MM.1S (cell line): ENCODE measurements at regions not wholly inside any gene's neighbourhood (a gene's known extent, or its start where the extent isn't known, plus 50 kb on each side); places are given as distances from the start of the nearest gene placed in this dataset.

Source experiments
- DNase-seq: peaks from one replicate; pipeline ENCODE4 v3.0.0-alpha.2; 2015
- H2AFZ ChIP-seq: fragments of 300-600 bp; sonication (generic); 2 replicates; pipeline ENCODE4 v1.6.0; 2016; ENCODE audit warnings: antibody characterized with exemption, low read length
- H3F3A ChIP-seq: fragments of 300-600 bp; sonication (generic); 2 replicates; pipeline ENCODE4 v1.6.1; 2016; ENCODE audit warnings: mild to moderate bottlenecking, antibody characterized with exemption, low read length, moderate library complexity, mixed read lengths; ENCODE audit not compliant: insufficient read depth
- H3K27ac ChIP-seq: fragments of 300-600 bp; sonication (generic); 2 replicates; pipeline ENCODE4 v1.5.1; 2016; ENCODE audit warnings: mild to moderate bottlenecking, low read length
- H3K27me3 ChIP-seq: fragments of 300-600 bp; sonication (generic); replicated peaks from 2 replicates; pipeline ENCODE4 v1.6.0; 2016; ENCODE audit warnings: low read length; ENCODE audit not compliant: insufficient read depth
- H3K36me3 ChIP-seq: fragments of 300-600 bp; sonication (generic); replicated peaks from 2 replicates; pipeline ENCODE4 v1.6.1; 2016; ENCODE audit warnings: mild to moderate bottlenecking, low read length, mixed read lengths; ENCODE audit not compliant: insufficient read depth
- H3K4me1 ChIP-seq: fragments of 300-600 bp; sonication (generic); 2 replicates; pipeline ENCODE4 v1.6.1; 2016; ENCODE audit warnings: low read length, mixed read lengths
- H3K4me2 ChIP-seq: fragments of 300-600 bp; sonication (generic); 2 replicates; pipeline ENCODE4 v1.6.0; 2016; ENCODE audit warnings: low read depth, low read length
- H3K4me3 ChIP-seq: fragments of 300-600 bp; sonication (generic); 2 replicates; pipeline ENCODE4 v1.5.1; 2016; ENCODE audit warnings: low read length, mixed read lengths
- H3K79me2 ChIP-seq: fragments of 300-600 bp; sonication (generic); 2 replicates; pipeline ENCODE4 v1.6.1; 2016; ENCODE audit warnings: mixed run types, low read length, mixed read lengths
- H3K9ac ChIP-seq: fragments of 300-600 bp; sonication (generic); 2 replicates; pipeline ENCODE4 v1.6.1; 2016; ENCODE audit warnings: low read length, mixed read lengths
- H3K9me2 ChIP-seq: fragments of 300-600 bp; sonication (generic); replicated peaks from 2 replicates; pipeline ENCODE4 v1.6.1; 2016; ENCODE audit warnings: mild to moderate bottlenecking, low read length, mixed read lengths; ENCODE audit not compliant: insufficient read depth
- H3K9me3 ChIP-seq: fragments of 300-600 bp; sonication (generic); replicated peaks from 2 replicates; pipeline ENCODE4 v1.6.1; 2016; ENCODE audit warnings: mild to moderate bottlenecking, low read length, mixed read lengths; ENCODE audit not compliant: insufficient read depth
- H4K20me1 ChIP-seq: fragments of 300-600 bp; sonication (generic); 2 replicates; pipeline ENCODE4 v1.6.1; 2016; ENCODE audit warnings: mild to moderate bottlenecking, low read length, moderate library complexity, mixed read lengths; ENCODE audit not compliant: insufficient read depth
- EZH2 ChIP-seq: fragments of 300-600 bp; sonication (generic); optimal IDR thresholded peaks from 2 replicates; pipeline ENCODE3; 2017; ENCODE audit warnings: low read depth, mild to moderate bottlenecking, antibody characterized with exemption, low read length, mixed read lengths
- EZH2phosphoT487 ChIP-seq: fragments of 300-600 bp; sonication (generic); IDR thresholded peaks from 2 replicates; pipeline ENCODE4 v1.6.1; 2018; ENCODE audit warnings: antibody characterized with exemption, low read length
- TF ChIP-seq, protein P1 (sequence below): fragments of 300-600 bp; sonication (generic); IDR thresholded peaks from 2 replicates; pipeline ENCODE4 v1.5.1; 2016; ENCODE audit warnings: antibody characterized with exemption, low read length, mixed read lengths

DNA sequence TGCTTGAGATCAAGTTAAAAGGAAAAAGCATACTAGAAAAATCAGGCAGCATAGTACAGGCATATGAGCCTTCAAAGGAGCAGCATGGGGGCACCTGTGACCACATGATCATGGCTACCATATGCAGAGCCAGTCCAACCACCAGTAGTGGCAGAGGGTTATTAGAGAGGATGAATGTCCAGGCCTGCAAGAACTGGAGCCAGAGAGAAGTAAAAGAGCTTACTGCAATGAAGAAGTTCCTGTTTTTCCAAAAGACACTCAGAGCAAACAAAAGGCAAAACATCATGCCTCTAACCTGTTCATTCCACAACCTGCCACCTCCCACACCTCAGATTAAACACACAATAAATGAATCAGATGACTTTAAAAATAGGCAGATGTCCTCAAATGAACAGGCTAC is 99.6 kb upstream of the NAMPT start:
- H3K9me3 ChIP-seq: no peaks in the 10 kb centered on the region
- TF ChIP-seq, protein P1, sequence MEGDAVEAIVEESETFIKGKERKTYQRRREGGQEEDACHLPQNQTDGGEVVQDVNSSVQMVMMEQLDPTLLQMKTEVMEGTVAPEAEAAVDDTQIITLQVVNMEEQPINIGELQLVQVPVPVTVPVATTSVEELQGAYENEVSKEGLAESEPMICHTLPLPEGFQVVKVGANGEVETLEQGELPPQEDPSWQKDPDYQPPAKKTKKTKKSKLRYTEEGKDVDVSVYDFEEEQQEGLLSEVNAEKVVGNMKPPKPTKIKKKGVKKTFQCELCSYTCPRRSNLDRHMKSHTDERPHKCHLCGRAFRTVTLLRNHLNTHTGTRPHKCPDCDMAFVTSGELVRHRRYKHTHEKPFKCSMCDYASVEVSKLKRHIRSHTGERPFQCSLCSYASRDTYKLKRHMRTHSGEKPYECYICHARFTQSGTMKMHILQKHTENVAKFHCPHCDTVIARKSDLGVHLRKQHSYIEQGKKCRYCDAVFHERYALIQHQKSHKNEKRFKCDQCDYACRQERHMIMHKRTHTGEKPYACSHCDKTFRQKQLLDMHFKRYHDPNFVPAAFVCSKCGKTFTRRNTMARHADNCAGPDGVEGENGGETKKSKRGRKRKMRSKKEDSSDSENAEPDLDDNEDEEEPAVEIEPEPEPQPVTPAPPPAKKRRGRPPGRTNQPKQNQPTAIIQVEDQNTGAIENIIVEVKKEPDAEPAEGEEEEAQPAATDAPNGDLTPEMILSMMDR: no peak
- no peak for TF ChIP-seq EZH2phosphoT487
- TF ChIP-seq EZH2: no peak
- no peaks in the 10 kb centered on the region for H3K79me2 ChIP-seq
- no peaks in the 10 kb centered on the region for H3K27me3 ChIP-seq
- H3K4me1 ChIP-seq: no peaks in the 10 kb centered on the region
- no peak overlapping the region for H3K27ac ChIP-seq
- H3K4me3 ChIP-seq: no peak overlapping the region
- no peak overlapping the region for H2AFZ ChIP-seq
- H3K9me2 ChIP-seq: no peaks in the 10 kb centered on the region
- H3F3A ChIP-seq: no peaks in the 10 kb centered on the region
- H3K9ac ChIP-seq: no peak overlapping the region
- H3K4me2 ChIP-seq: no peak overlapping the region
- DNase-seq: no peak
- no peaks in the 10 kb centered on the region for H4K20me1 ChIP-seq
- no peaks in the 10 kb centered on the region for H3K36me3 ChIP-seq

GRCh38 chr7:106382929-106383328 is 98.1 kb upstream of the NAMPT start:
- Histone ChIP-seq H3K4me2 (no peak overlapping the region), H3F3A (no peaks in the 10 kb centered on the region), H4K20me1 (no peaks in the 10 kb centered on the region), H3K9me3 (no peaks in the 10 kb centered on the region), H3K27ac (no peak overlapping the region), H3K79me2 (no peaks in the 10 kb centered on the region), H3K27me3 (no peaks in the 10 kb centered on the region), H3K9ac (no peak overlapping the region), H2AFZ (no peak overlapping the region), H3K36me3 (no peaks in the 10 kb centered on the region), H3K4me3 (no peak overlapping the region), H3K4me1 (no peaks in the 10 kb centered on the region), H3K9me2 (no peaks in the 10 kb centered on the region)
- no peak for DNase-seq
- TF ChIP-seq, protein P1: no peak
- TF ChIP-seq EZH2 (no peak), EZH2phosphoT487 (no peak)

DNA sequence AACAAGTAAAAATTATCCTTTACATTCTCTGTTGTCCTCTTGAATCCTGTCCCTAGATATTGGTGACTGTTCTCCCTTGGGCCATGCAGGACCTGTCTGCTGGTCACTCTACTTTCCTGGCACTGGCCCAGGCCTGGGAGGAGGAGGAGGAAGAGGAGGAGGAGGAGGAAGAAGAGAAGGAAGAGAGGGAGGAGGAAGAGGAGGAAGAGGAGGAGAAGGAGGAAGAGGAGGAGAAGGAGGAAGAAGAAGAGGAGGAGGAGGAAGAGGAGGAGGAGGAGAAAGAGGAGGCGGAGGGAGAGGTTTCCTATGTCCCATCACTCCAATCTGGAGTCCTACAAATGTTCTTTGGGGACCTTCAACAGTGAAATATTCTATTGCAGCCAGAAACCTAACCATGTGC is 97.3 kb upstream of the NAMPT start:
- no peaks in the 10 kb centered on the region for H3K27me3 ChIP-seq
- no peaks in the 10 kb centered on the region for H3K4me1 ChIP-seq
- H3K4me3 ChIP-seq: no peak overlapping the region
- H3K79me2 ChIP-seq: no peaks in the 10 kb centered on the region
- H3K9ac ChIP-seq: no peak overlapping the region
- H2AFZ ChIP-seq: no peak overlapping the region
- H4K20me1 ChIP-seq: no peaks in the 10 kb centered on the region
- no peak overlapping the region for H3K27ac ChIP-seq
- no peak for DNase-seq
- H3F3A ChIP-seq: no peaks in the 10 kb centered on the region
- H3K9me3 ChIP-seq: no peaks in the 10 kb centered on the region
- H3K9me2 ChIP-seq: no peaks in the 10 kb centered on the region
- H3K4me2 ChIP-seq: no peak overlapping the region
- TF ChIP-seq, protein P1: no peak
- TF ChIP-seq EZH2phosphoT487 (no peak), EZH2 (no peak)
- no peaks in the 10 kb centered on the region for H3K36me3 ChIP-seq
